ENCODE measurements at regions not wholly inside any gene's neighbourhood (a gene's known extent, or its start where the extent isn't known, plus 50 kb on each side); places are given as distances from the start of the nearest gene placed in this dataset.

GRCh38 chr1:201737352-201738060 lies 91.5 kb upstream of the IPO9 start:
- H3K27ac Mint-ChIP-seq = no peak overlapping the region
- WGBS (ENCODE audit: insufficient coverage) = 86% methylated on average over 4 of the region's 5 CpGs
- no peaks in the 10 kb centered on the region for H3K9me3 ChIP-seq (replicated peaks in 1 of 2; ENCODE audit: control insufficient read depth in 1 of 2, insufficient read depth in 1 of 2, low read length in 2 of 2)
- H3K4me3 ChIP-seq (replicated peaks in 1 of 3; ENCODE audit: low read depth in 2 of 3, low read length in 3 of 3) = no peak overlapping the region
- H3K4me2 ChIP-seq (replicated peaks; ENCODE audit: extremely low read depth, low read length, poor library complexity, severe bottlenecking) = no peak overlapping the region
- TF ChIP-seq, protein P1, sequence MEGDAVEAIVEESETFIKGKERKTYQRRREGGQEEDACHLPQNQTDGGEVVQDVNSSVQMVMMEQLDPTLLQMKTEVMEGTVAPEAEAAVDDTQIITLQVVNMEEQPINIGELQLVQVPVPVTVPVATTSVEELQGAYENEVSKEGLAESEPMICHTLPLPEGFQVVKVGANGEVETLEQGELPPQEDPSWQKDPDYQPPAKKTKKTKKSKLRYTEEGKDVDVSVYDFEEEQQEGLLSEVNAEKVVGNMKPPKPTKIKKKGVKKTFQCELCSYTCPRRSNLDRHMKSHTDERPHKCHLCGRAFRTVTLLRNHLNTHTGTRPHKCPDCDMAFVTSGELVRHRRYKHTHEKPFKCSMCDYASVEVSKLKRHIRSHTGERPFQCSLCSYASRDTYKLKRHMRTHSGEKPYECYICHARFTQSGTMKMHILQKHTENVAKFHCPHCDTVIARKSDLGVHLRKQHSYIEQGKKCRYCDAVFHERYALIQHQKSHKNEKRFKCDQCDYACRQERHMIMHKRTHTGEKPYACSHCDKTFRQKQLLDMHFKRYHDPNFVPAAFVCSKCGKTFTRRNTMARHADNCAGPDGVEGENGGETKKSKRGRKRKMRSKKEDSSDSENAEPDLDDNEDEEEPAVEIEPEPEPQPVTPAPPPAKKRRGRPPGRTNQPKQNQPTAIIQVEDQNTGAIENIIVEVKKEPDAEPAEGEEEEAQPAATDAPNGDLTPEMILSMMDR (IDR thresholded peaks at IDR 0.05) = no peak
- no peak overlapping the region for H3K27ac ChIP-seq (ENCODE audit: low read depth in 1 of 2, low read length in 2 of 2)
- H3K9ac ChIP-seq (ENCODE audit: insufficient read depth, low read length, poor library complexity, severe bottlenecking) = no peak overlapping the region
- H2AFZ ChIP-seq (ENCODE audit: insufficient read depth, low read depth, low read length, poor library complexity, severe bottlenecking) = no peak overlapping the region
- H3K4me1 ChIP-seq (ENCODE audit: control insufficient read depth in 1 of 2, insufficient read depth in 2 of 2, low read length in 2 of 2) = peaks cover 20 to 33% of the 10 kb centered on the region in 2 donors
- intact Hi-C loops (cut with micrococcal nuclease) = no loop called here
- peaks cover 44% of the 10 kb centered on the region for H3K4me1 Mint-ChIP-seq
- no peaks in the 10 kb centered on the region for H3K36me3 ChIP-seq (replicated peaks in 1 of 2; ENCODE audit: control insufficient read depth in 1 of 2, insufficient read depth in 2 of 2, low read length in 2 of 2)
- H3K4me3 Mint-ChIP-seq = no peak overlapping the region
- H3K9me3 Mint-ChIP-seq = peaks cover 0 to 2% (median 0%) of the 10 kb centered on the region in 7 donors
- H3K27me3 ChIP-seq (ENCODE audit: control insufficient read depth in 2 of 2, insufficient read depth in 2 of 2, low read length in 2 of 2) = peaks cover 0 to 15% of the 10 kb centered on the region in 2 donors
- no peaks in the 10 kb centered on the region for H3K79me2 ChIP-seq (ENCODE audit: insufficient read depth, low read length)
- no peaks in the 10 kb centered on the region for H4K20me1 ChIP-seq (ENCODE audit: insufficient read depth, low read length)
- peaks cover 15 to 25% (median 21%) of the 10 kb centered on the region in 3 donors for H3K27me3 Mint-ChIP-seq (ENCODE audit: low read depth in 3 of 3)
- DNase-seq = no peak
- peaks cover 0 to 4% of the 10 kb centered on the region in 2 donors for H3K36me3 Mint-ChIP-seq

DNA sequence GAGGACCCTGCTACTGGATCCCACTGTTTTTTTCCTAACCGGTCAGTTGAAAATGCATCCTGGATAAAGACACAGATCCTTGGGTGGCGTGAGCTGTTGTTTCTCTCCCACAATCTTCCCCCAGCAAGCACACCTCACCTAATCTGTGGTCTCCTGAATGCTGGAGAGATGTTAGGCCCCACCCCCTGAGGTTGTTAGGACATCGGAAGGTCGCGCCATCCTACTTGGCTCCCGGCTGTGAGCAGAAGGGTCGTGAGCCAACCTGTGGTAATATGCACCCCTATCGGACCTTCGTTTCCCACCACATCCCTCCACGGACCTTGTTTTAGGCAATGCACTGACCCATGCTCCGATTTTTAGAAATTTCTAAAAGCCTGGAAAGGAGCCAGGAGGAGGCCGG lies 89.9 kb upstream of the IPO9 start:
- Histone ChIP-seq H3K9me3 (replicated peaks in 1 of 2; ENCODE audit: control insufficient read depth in 1 of 2, insufficient read depth in 1 of 2, low read length in 2 of 2) (no peaks in the 10 kb centered on the region), H3K27me3 (ENCODE audit: control insufficient read depth in 2 of 2, insufficient read depth in 2 of 2, low read length in 2 of 2) (peaks cover 0 to 15% of the 10 kb centered on the region in 2 donors), H3K4me3 (replicated peaks in 1 of 3; ENCODE audit: low read depth in 2 of 3, low read length in 3 of 3) (peak overlapping the region in 1 of 3 experiments; percentile 80), H2AFZ (ENCODE audit: insufficient read depth, low read depth, low read length, poor library complexity, severe bottlenecking) (no peak overlapping the region), H3K36me3 (replicated peaks in 1 of 2; ENCODE audit: control insufficient read depth in 1 of 2, insufficient read depth in 2 of 2, low read length in 2 of 2) (no peaks in the 10 kb centered on the region), H4K20me1 (ENCODE audit: insufficient read depth, low read length) (no peaks in the 10 kb centered on the region), H3K4me1 (ENCODE audit: control insufficient read depth in 1 of 2, insufficient read depth in 2 of 2, low read length in 2 of 2) (peaks cover 20 to 33% of the 10 kb centered on the region in 2 donors), H3K4me2 (replicated peaks; ENCODE audit: extremely low read depth, low read length, poor library complexity, severe bottlenecking) (peak overlapping the region; percentile 97), H3K27ac (ENCODE audit: low read depth in 1 of 2, low read length in 2 of 2) (no peak overlapping the region), H3K79me2 (ENCODE audit: insufficient read depth, low read length) (no peaks in the 10 kb centered on the region), H3K9ac (ENCODE audit: insufficient read depth, low read length, poor library complexity, severe bottlenecking) (no peak overlapping the region)
- peak overlapping the region; percentile 89 to 97 for H3K4me3 Mint-ChIP-seq
- intact Hi-C loops (cut with micrococcal nuclease) = no loop called here
- H3K36me3 Mint-ChIP-seq = peaks cover 0 to 4% of the 10 kb centered on the region in 2 donors
- peaks cover 0 to 2% (median 0%) of the 10 kb centered on the region in 7 donors for H3K9me3 Mint-ChIP-seq
- TF ChIP-seq, protein P1 (IDR thresholded peaks at IDR 0.05) = no peak
- H3K4me1 Mint-ChIP-seq = peaks cover 41% of the 10 kb centered on the region
- no peak overlapping the region for H3K27ac Mint-ChIP-seq
- WGBS (ENCODE audit: insufficient coverage) = 57% methylated on average over 9 of the region's 12 CpGs
- H3K27me3 Mint-ChIP-seq (ENCODE audit: low read depth in 3 of 3) = peaks cover 16 to 26% (median 23%) of the 10 kb centered on the region in 3 donors
- no peak for DNase-seq

Data from CD14-positive monocyte (primary cell).